ENCODE measurements at regions not wholly inside any gene's neighbourhood (a gene's known extent, or its start where the extent isn't known, plus 50 kb on each side); places are given as distances from the start of the nearest gene placed in this dataset.

DNA sequence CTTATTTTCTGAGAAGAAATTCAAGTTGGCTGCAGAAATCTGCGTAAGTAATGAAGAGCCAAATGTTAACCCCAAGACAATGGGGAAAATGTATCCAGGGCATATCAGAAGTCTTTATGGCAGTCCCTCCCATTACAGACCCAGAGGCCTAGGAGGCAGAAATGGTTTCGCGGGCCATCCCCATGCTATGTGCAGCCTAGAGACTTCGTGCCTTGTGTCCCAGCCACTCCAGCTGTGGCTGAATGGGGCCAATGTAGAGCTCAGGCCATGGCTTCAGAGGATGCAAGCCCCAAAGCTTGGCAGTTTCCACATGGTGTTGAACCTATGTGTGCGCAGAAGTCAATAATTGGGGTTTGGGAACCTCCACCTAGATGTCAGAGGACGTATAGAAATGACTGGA, 131.9 kb downstream of the GPR37 start:
- TF ChIP-seq, protein P1, sequence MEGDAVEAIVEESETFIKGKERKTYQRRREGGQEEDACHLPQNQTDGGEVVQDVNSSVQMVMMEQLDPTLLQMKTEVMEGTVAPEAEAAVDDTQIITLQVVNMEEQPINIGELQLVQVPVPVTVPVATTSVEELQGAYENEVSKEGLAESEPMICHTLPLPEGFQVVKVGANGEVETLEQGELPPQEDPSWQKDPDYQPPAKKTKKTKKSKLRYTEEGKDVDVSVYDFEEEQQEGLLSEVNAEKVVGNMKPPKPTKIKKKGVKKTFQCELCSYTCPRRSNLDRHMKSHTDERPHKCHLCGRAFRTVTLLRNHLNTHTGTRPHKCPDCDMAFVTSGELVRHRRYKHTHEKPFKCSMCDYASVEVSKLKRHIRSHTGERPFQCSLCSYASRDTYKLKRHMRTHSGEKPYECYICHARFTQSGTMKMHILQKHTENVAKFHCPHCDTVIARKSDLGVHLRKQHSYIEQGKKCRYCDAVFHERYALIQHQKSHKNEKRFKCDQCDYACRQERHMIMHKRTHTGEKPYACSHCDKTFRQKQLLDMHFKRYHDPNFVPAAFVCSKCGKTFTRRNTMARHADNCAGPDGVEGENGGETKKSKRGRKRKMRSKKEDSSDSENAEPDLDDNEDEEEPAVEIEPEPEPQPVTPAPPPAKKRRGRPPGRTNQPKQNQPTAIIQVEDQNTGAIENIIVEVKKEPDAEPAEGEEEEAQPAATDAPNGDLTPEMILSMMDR (conservative IDR thresholded peaks at IDR 0.05; ENCODE audit: low read depth in 2 of 2), result no peak
- TF ChIP-seq EZH2phosphoT487 (IDR thresholded peaks at IDR 0.05; ENCODE audit: unreplicated experiment), result no peak

Data from GM23338 (cell line).